Sigmoid colon (tissue), 6 donors: ENCODE measurements at regions not wholly inside any gene's neighbourhood (a gene's known extent, or its start where the extent isn't known, plus 50 kb on each side); places are given as distances from the start of the nearest gene placed in this dataset.

Source experiments
- DNase-seq: peaks from one replicate; pipeline ENCODE4 v3.0.0-alpha.2; 2019
- H3K27ac ChIP-seq, 4 donors: fragments of 200-600 bp; sonication (generic); one replicate each; pipeline ENCODE4 v1.5.1; 2016 to 2019; ENCODE audit warnings: mild to moderate bottlenecking in 1 of 4
- H3K27me3 ChIP-seq, 3 donors: fragments of 200-600 bp; sonication (generic); one replicate each; pipeline ENCODE4 v1.5.1; 2019; ENCODE audit warnings: mild to moderate bottlenecking in 1 of 3
- H3K36me3 ChIP-seq, 4 donors: fragments of 200-600 bp; sonication (generic); one replicate each; pipeline ENCODE4 v1.5.1; 2016 to 2019
- H3K4me1 ChIP-seq, 4 donors: fragments of 200-600 bp; sonication (generic); one replicate each; pipeline ENCODE4 v1.5.1; 2017 to 2019
- H3K4me3 ChIP-seq, 4 donors: fragments of 200-600 bp; sonication (generic); one replicate each; pipeline ENCODE4 v1.5.1; 2017 to 2019; ENCODE audit warnings: mild to moderate bottlenecking in 2 of 4, moderate library complexity in 1 of 4
- H3K9me3 ChIP-seq, 4 donors: fragments of 200-600 bp in 3 of 4; sonication (generic) in 3 of 4; one replicate each; pipeline versions ENCODE4 v1.5.1 to v1.6.1; 2013 to 2019
- CTCF ChIP-seq, 4 experiments: fragments of 450-650 bp in 3 of 4; fragments of 200-600 bp in 1 of 4; IDR thresholded peaks; one replicate each; pipeline ENCODE4 v1.5.1; 2016 to 2019; ENCODE audit warnings: antibody characterized with exemption in 4 of 4, mild to moderate bottlenecking in 3 of 4, moderate library complexity in 2 of 4
- EP300 ChIP-seq, 4 donors: sonication (generic); formaldehyde crosslinking; IDR thresholded peaks; one replicate each; pipeline ENCODE4 v1.6.1; 2017; ENCODE audit warnings: antibody characterized with exemption in 4 of 4
- POLR2A ChIP-seq, 2 donors: fragments of 450-650 bp; IDR thresholded peaks; one replicate each; pipeline ENCODE4 v1.6.1; 2016; ENCODE audit warnings: antibody characterized with exemption in 2 of 2, mild to moderate bottlenecking in 2 of 2, moderate library complexity in 2 of 2
- POLR2AphosphoS5 ChIP-seq, 4 donors: sonication (generic); formaldehyde crosslinking; IDR thresholded peaks; one replicate each; pipeline ENCODE4 v1.6.1; 2017; ENCODE audit warnings: antibody characterized with exemption in 4 of 4
- WGBS, 2 donors: extraction: QIAGEN DNeasy Blood & Tissue Kit; methylation state at CpG; one replicate each; pipeline ENCODE4 v1.1.7; 2013; 5-methylcytosine and 5-hydroxymethylcytosine counted together
- intact Hi-C: fragments of 100-400 bp; cut with DNase I; formaldehyde crosslinking; loops from one replicate; pipeline ENCODE4 v1.15.1; 2023
- donor health status: healthy with polysubstance abuse.
- donor health status: healthy.

DNA sequence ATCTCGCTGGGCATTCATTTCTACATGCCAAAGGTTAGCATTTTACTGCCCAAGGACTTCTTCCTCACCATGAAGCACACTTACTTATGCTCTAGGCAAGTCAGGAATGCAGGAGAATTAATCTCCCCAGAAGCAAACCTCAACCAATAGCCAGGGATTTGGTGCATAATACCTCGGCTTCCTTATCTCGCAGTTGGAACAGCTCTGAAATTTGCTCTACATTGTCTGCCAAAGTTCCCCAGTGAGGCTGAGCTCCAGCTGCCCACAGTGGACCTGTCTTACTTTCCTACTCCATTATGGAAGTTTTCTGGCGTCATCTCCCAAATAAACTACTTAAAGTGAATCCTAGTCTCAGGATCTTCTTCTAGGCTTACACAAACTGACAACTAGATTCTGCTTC, 57.6 kb upstream of the PPM1J start:
- no peaks in the 10 kb centered on the region for H3K27me3 ChIP-seq
- no peak overlapping the region for H3K4me3 ChIP-seq
- no peak for DNase-seq
- WGBS, 2 donors = 68 to 83% methylated on average over 4 of the region's 4 CpGs
- H3K9me3 ChIP-seq = no peaks in the 10 kb centered on the region
- H3K36me3 ChIP-seq = no peaks in the 10 kb centered on the region
- TF ChIP-seq CTCF (IDR thresholded peaks at IDR 0.05) (no peak), POLR2A (IDR thresholded peaks at IDR 0.05) (no peak), POLR2AphosphoS5 (IDR thresholded peaks at IDR 0.05) (no peak), EP300 (IDR thresholded peaks at IDR 0.05) (no peak)
- intact Hi-C loops = no loop called here
- no peak overlapping the region for H3K27ac ChIP-seq
- no peaks in the 10 kb centered on the region for H3K4me1 ChIP-seq

GRCh38 chr1:112770724-112771123, 55.6 kb upstream of the PPM1J start:
- intact Hi-C loops = no loop called here
- TF ChIP-seq POLR2AphosphoS5 (IDR thresholded peaks at IDR 0.05) = no peak
- no peak for TF ChIP-seq CTCF (IDR thresholded peaks at IDR 0.05)
- no peak for TF ChIP-seq POLR2A (IDR thresholded peaks at IDR 0.05)
- TF ChIP-seq EP300 (IDR thresholded peaks at IDR 0.05) = no peak
- Histone ChIP-seq H3K36me3 (no peaks in the 10 kb centered on the region), H3K27ac (no peak overlapping the region), H3K4me3 (no peak overlapping the region), H3K4me1 (no peaks in the 10 kb centered on the region), H3K27me3 (peaks cover 0 to 5% (median 0%) of the 10 kb centered on the region in 3 donors), H3K9me3 (no peaks in the 10 kb centered on the region)
- no peak for DNase-seq
- 41 to 53% methylated on average over 4 of the region's 4 CpGs for WGBS, 2 donors

DNA sequence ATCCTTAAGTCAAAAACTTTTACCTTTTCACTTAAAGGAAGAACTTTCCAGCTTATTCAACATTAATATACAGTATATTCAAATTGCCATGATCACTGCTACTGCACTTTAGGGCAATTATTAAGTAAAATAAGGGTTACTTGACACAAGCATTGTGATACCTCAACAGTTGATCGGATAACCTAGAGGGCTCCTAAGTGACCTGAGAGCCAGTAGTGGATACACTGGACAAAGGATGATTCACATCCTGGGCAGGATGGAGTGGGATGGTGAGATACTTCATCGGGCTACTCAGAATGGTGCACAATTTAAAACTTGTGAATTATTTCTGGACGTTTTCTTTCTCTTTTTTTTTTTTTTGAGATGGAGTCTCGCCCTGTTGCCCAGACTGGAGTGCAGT, 54.5 kb upstream of the PPM1J start:
- H3K36me3 ChIP-seq = no peaks in the 10 kb centered on the region
- intact Hi-C loops = no loop called here
- WGBS, 2 donors = 84 to 87% methylated on average over 4 of the region's 4 CpGs
- no peak for DNase-seq
- TF ChIP-seq EP300 (IDR thresholded peaks at IDR 0.05) (no peak), POLR2AphosphoS5 (IDR thresholded peaks at IDR 0.05) (no peak), POLR2A (IDR thresholded peaks at IDR 0.05) (no peak), CTCF (IDR thresholded peaks at IDR 0.05) (no peak)
- no peaks in the 10 kb centered on the region for H3K9me3 ChIP-seq
- H3K27me3 ChIP-seq = peaks cover 0 to 5% (median 0%) of the 10 kb centered on the region in 3 donors
- H3K4me3 ChIP-seq = no peak overlapping the region
- H3K27ac ChIP-seq = no peak overlapping the region
- no peaks in the 10 kb centered on the region for H3K4me1 ChIP-seq

DNA sequence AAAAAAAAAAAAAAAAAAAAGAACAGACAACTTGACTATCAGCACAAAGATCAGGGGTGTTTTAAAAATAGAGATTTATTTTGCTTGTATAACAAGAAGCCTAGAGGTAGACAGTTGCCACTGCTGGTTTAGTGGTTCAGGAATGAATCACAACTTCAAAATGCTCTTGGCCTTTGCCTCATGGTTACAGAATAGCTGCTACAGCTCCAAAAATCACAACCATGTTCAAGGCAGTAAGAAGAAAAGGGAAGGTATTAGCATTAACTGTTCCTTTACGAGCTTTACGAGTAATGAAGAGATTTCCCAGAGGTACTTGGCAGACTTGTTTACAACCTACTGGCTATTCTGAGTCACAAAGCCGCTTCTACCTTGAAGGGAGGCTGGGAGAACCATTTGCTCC, 52.5 kb upstream of the PPM1J start:
- H3K4me3 ChIP-seq = no peak overlapping the region
- intact Hi-C loops = no loop called here
- no peaks in the 10 kb centered on the region for H3K36me3 ChIP-seq
- no peak overlapping the region for H3K27ac ChIP-seq
- TF ChIP-seq CTCF (IDR thresholded peaks at IDR 0.05) (no peak), EP300 (IDR thresholded peaks at IDR 0.05) (no peak), POLR2AphosphoS5 (IDR thresholded peaks at IDR 0.05) (no peak), POLR2A (IDR thresholded peaks at IDR 0.05) (no peak)
- H3K27me3 ChIP-seq = peaks cover 0 to 5% (median 0%) of the 10 kb centered on the region in 3 donors
- 77 to 86% methylated on average over 3 of the region's 3 CpGs for WGBS, 2 donors
- DNase-seq = no peak
- no peaks in the 10 kb centered on the region for H3K4me1 ChIP-seq
- no peaks in the 10 kb centered on the region for H3K9me3 ChIP-seq
